Bronchial epithelial cell (primary cell): ENCODE measurements at regions not wholly inside any gene's neighbourhood (a gene's known extent, or its start where the extent isn't known, plus 50 kb on each side); places are given as distances from the start of the nearest gene placed in this dataset.

Experiments used
- DNase-seq: peaks from one replicate; pipeline ENCODE4 v3.0.0-alpha.2; 2010; ENCODE audit warnings: low read depth
- FAIRE-seq: peaks from 2 replicates; lab custom pipeline; 2011; peaks lifted over from hg19 to GRCh38; lab: Jason Lieb, UNC
- H3K27me3 ChIP-seq: 2 replicates; pipeline ENCODE4 v1.5.1; 2011; ENCODE audit warnings: low read length; ENCODE audit not compliant: control insufficient read depth, insufficient read depth
- H3K36me3 ChIP-seq: 2 replicates; pipeline ENCODE4 v1.5.1; 2011; ENCODE audit warnings: low read length; ENCODE audit not compliant: control insufficient read depth, insufficient read depth
- H3K4me3 ChIP-seq: 2 replicates; pipeline ENCODE4 v1.5.1; 2011; ENCODE audit warnings: mild to moderate bottlenecking, low read depth, low read length, control low read depth
- CTCF ChIP-seq: IDR thresholded peaks from 2 replicates; pipeline ENCODE4 v1.5.1; 2011; ENCODE audit warnings: mild to moderate bottlenecking, moderate library complexity, low read length, control low read depth, inconsistent platforms; ENCODE audit not compliant: insufficient read depth, severe bottlenecking

GRCh38 chr2:10982931-10983701 lies 71.4 kb downstream of the KCNF1 start:
- no peak for FAIRE-seq
- Histone ChIP-seq H3K36me3 (no peaks in the 10 kb centered on the region), H3K27me3 (peaks cover 4% of the 10 kb centered on the region), H3K4me3 (no peak overlapping the region)
- no peak for TF ChIP-seq CTCF
- DNase-seq = no peak

GRCh38 chr2:10983711-10984110 lies 72.0 kb downstream of the KCNF1 start:
- no peak overlapping the region for H3K4me3 ChIP-seq

DNA sequence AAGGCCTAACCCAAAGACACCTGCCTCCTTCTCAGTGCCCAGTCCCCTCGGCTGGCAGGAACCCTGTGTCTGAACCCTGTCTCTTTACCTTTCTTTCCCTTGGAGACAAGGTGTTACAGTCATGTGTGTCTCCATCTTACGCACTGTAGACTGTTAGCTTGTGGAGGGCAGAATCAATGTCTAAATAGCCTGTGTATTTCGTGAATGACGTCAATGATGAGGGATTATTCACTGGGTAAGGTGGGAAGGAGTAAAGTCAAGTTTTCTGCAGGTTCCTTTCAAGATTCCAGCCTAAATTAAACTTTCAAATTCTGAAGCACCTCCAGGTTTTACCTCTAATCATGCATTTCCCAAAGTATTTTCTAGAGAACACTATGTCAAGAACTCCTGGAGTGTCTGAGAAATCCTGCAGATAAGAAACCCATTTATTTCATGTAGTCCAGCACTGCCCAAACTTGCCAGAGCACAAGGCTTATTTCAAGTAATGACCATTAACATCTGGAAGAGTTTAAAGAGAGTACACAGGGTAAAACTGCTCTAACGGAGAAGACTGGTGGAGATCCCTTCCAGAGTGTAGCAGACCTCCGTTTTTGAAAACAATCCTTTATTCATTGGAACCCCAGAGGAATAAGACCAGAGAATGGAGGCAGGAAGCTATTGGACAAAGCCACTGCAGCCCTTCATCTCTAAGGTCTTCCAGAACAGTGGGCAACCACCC lies 72.8 kb downstream of the KCNF1 start:
- Histone ChIP-seq H3K4me3 (no peak overlapping the region), H3K27me3 (peaks cover 2% of the 10 kb centered on the region), H3K36me3 (no peaks in the 10 kb centered on the region)
- FAIRE-seq (no peak), DNase-seq (no peak)
- TF ChIP-seq CTCF = no peak

More at GRCh38 chr2:10983711-10984110, 72.0 kb downstream of the KCNF1 start:
- FAIRE-seq = no peak
- Histone ChIP-seq H3K36me3 (no peaks in the 10 kb centered on the region), H3K27me3 (peaks cover 4% of the 10 kb centered on the region)
- no peak for DNase-seq
- no peak for TF ChIP-seq CTCF

DNA sequence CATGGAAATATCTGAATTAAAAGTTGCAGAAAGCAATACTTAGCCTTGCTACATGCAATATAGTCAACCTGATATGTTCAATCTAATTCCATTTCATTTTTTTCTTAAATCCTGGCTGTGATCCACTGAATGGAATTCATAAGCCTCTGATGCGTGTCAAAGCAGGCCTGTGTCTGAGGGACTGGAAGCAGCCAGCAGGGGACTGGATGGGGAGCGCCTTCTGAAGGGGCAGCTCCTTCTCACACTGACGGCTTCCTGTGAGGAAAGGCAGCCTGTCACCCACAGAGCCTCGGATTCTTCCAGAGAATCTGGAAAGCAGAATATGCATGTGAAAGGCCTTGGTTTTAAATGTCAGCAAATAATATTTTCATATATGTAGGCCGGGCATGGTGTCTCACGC lies 73.5 kb downstream of the KCNF1 start:
- Histone ChIP-seq H3K27me3 (no peaks in the 10 kb centered on the region), H3K36me3 (no peaks in the 10 kb centered on the region), H3K4me3 (no peak overlapping the region)
- TF ChIP-seq CTCF = peak; percentile 9
- DNase-seq (peak; percentile 58), FAIRE-seq (no peak)

DNA sequence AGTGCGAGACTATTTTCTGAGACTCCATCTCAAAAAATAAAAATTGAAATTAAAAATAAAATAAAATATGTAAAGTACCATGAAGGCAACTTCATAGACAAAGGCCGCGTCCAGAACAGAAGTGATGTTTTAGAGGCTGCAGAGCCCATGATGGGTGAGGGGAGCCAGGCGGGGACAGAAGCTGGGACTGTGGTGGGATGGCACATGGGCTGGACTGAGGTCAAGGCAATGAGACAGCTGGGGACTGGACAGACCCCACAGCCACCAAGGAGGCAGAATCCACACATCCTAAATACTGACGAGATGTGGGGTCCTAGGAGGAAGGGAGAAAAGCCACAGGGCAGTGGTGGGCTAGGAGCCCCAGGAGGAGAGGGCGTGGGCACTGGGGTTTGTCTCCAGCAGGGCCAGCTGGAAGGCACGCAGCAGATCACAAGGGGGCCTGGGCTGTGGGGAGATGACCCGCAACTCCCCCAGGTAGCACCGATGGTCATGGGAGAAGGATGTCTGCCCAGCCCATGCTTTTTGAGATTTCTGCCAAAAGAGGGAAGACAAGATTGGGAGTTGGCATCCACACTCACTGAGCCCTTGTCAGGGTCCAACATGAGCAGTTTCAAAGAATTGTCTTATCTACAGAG lies 74.3 kb downstream of the KCNF1 start:
- DNase-seq = no peak
- Histone ChIP-seq H3K36me3 (no peaks in the 10 kb centered on the region), H3K4me3 (no peak overlapping the region), H3K27me3 (no peaks in the 10 kb centered on the region)
- FAIRE-seq = no peak
- no peak for TF ChIP-seq CTCF
